Epidermal melanocyte (primary cell): ENCODE measurements at regions not wholly inside any gene's neighbourhood (a gene's known extent, or its start where the extent isn't known, plus 50 kb on each side); places are given as distances from the start of the nearest gene placed in this dataset.
"Not testable (repeated sequence)": the region's sequence is repeated elsewhere in the genome, so short reads cannot be mapped to it uniquely, and the experiment has no call there.

Experiments used
- DNase-seq: peaks from one replicate; pipeline ENCODE4 v3.0.0; 2011; ENCODE audit warnings: low spot score; ENCODE audit not compliant: insufficient read length

- no peak for DNase-seq
These were observed 451.6 kb downstream of the TRHDE start for GRCh38 chr12:72723732-72724131.

- DNase-seq, result no peak
These were observed 457.4 kb downstream of the TRHDE start for GRCh38 chr12:72729451-72730010.

- no peak for DNase-seq
These were observed 462.4 kb downstream of the TRHDE start for GRCh38 chr12:72734581-72734980.

GRCh38 chr12:72738811-72739210, 466.6 kb downstream of the TRHDE start:
- DNase-seq, result no peak

GRCh38 chr12:72740064-72740463, 467.9 kb downstream of the TRHDE start:
- no peak for DNase-seq

- DNase-seq, result no peak
These were observed 470.4 kb downstream of the TRHDE start for GRCh38 chr12:72742568-72742967.

GRCh38 chr12:72746048-72746447, 473.9 kb downstream of the TRHDE start:
- DNase-seq, result no peak

- DNase-seq, result no peak
These were observed 475.1 kb downstream of the TRHDE start for GRCh38 chr12:72747111-72747849.

- DNase-seq, result no peak
These were observed 476.8 kb downstream of the TRHDE start for GRCh38 chr12:72748971-72749370.

- no peak for DNase-seq
These were observed 481.4 kb downstream of the TRHDE start for GRCh38 chr12:72753571-72753970.

- DNase-seq, result not testable (repeated sequence)
These were observed 481.9 kb downstream of the TRHDE start for GRCh38 chr12:72754026-72754425.

GRCh38 chr12:72766517-72766916, 494.3 kb downstream of the TRHDE start:
- no peak for DNase-seq

- DNase-seq, result no peak
These were observed 501.9 kb downstream of the TRHDE start for GRCh38 chr12:72774023-72774422.

GRCh38 chr12:72777806-72778205, 505.6 kb downstream of the TRHDE start:
- DNase-seq, result no peak

GRCh38 chr12:72790273-72790672, 518.1 kb downstream of the TRHDE start:
- DNase-seq, result no peak

GRCh38 chr12:72792889-72793288, 520.7 kb downstream of the TRHDE start:
- DNase-seq, result no peak

- no peak for DNase-seq
These were observed 521.6 kb downstream of the TRHDE start for GRCh38 chr12:72793796-72794195.

- DNase-seq, result no peak
These were observed 543.3 kb downstream of the TRHDE start for GRCh38 chr12:72815421-72815820.

GRCh38 chr12:72828662-72829324, 556.6 kb downstream of the TRHDE start:
- DNase-seq, result no peak

GRCh38 chr12:72829838-72830237, 557.7 kb downstream of the TRHDE start:
- no peak for DNase-seq

GRCh38 chr12:72832024-72832423, 559.9 kb downstream of the TRHDE start:
- DNase-seq, result no peak

GRCh38 chr12:72836194-72836593, 564.0 kb downstream of the TRHDE start:
- no peak for DNase-seq

- no peak for DNase-seq
These were observed 567.5 kb downstream of the TRHDE start for GRCh38 chr12:72839696-72840095.
